Urothelium cell line (cell line): ENCODE measurements at regions not wholly inside any gene's neighbourhood (a gene's known extent, or its start where the extent isn't known, plus 50 kb on each side); places are given as distances from the start of the nearest gene placed in this dataset.
"Not testable (repeated sequence)": the region's sequence is repeated elsewhere in the genome, so short reads cannot be mapped to it uniquely, and the experiment has no call there.

Source experiments
- DNase-seq: peaks from one replicate; pipeline ENCODE4 v3.0.0; 2011; ENCODE audit warnings: low spot score, mixed read lengths
- FAIRE-seq: peaks from 2 replicates; lab custom pipeline; 2011; peaks lifted over from hg19 to GRCh38; lab: Jason Lieb, UNC

DNA sequence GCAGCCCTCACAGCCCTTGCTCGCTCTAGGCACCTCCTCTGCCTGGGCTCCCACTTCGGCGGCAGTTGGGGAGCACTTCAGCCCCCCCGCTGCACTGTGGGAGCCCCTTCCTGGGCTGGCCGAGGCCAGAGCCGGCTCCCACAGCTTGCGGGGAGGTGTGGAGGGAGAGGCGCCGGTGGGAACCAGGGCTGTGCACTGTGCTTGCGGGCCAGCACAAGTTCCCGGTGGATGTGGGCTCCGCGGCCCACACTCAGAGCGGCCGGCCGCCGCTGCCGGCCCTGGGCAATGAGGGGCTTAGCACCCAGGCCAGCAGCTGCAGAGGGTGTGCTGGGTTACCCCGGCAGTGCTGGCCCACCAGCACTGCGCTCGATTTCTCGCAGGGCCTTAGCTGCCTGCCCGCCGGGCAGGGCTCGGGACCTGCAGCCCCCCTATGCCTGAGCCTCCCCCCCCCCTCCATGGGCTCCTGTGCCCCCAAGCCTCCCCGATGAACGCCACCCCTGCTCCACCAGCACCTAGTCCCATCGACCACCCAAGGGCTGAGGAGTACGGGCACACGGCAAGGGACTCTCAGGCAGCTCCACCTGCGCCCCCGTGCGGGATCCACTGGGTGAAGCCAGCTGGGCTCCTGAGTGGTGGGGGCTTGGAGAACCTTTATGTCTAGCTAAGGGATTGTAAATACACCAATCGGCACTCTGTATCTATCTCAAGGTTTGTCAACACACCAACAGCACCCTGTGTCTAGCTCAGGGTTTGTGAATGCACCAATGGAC is 224.8 kb downstream of the ZNF608 start:
- FAIRE-seq (no peak), DNase-seq (no peak)

DNA sequence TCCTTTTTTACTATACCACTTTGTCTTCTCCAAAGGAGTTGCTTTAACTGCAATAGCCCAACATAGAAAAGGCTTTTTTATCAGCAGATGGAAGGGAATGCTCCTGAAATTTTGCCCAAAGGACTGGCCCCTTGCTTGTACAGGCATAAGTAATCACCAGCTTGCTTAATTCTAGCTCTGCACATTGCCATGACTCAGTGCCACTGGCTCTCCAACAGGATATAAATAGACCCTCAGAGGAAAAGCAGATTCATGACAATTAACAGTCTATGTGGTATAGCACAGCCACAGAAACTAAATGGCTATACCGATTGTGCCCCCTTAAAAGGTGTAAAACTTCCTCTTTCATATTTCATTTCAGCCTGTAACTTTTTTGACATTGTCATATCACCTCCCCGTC is 227.0 kb downstream of the ZNF608 start:
- no peak for DNase-seq
- no peak for FAIRE-seq

DNA sequence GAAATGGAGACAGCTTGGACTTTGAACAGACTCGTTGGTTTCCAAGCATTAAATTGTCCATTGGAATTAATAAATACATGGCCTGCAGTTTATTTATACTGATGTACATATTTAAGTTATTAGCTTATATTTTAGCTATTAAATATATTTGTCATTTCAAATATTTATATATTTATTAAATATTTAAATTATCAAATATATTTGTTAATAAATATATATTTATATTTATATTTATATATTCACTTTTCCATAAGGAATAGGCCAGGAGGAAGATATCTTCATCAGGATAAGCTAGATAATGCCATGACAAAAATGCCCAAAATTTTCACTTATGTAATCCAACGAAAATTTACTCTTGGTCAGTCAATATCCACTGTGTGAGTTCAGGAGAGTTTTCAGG is 229.9 kb downstream of the ZNF608 start:
- FAIRE-seq (no peak), DNase-seq (no peak)

DNA sequence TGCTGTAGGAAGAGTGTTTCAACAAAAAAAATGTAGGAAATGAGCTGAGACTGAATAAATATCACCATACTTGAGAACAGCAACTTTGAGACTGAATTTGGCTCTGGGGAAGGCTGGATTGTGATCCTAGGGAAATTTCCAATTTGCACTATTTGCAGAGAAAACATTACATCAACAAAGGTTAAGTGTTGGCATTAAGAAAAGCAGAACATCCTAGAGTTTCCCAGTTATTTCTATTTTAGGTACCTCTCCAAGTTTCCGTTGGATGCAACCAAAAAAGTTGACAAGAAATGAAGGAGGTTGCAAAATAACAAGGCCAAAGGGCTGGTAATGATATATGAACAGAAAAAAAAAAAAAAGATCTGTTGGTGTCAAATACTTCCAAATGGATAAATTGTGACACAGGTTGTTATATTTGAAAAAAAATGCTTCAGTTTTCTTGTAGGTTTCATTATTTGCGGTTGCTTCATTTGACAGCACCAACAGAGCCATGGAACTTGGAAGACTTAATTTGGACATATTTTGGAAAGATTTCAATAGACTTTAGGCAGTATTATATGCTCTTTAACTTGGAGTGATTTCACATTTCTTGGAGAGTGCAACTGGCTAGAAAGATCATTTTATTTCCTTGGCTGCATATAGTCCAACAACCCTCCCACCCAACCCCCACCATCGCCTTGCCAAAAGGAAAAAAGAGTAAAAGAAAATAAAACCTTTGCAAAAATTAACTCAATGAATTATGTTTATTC is 230.8 kb downstream of the ZNF608 start:
- DNase-seq, result no peak
- no peak for FAIRE-seq

DNA sequence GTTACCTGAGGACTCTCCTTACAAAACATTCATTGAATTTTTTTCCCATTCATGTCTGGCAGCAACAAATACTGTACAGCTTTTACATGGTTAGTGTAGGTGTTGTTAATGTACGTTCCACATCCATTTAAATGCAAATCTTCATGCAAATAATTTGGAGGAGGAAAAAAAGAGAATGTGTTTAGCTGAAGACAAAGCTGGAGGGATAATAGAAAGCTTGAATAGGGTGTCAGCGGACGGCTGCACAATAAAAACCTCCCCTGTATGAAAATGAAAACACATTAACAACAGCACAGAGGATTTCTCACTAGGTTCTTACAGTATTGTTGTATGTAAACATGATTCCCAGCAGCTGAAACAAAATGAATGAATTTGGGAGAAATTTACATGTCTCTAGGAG is 231.5 kb downstream of the ZNF608 start:
- FAIRE-seq, result no peak
- DNase-seq, result no peak

DNA sequence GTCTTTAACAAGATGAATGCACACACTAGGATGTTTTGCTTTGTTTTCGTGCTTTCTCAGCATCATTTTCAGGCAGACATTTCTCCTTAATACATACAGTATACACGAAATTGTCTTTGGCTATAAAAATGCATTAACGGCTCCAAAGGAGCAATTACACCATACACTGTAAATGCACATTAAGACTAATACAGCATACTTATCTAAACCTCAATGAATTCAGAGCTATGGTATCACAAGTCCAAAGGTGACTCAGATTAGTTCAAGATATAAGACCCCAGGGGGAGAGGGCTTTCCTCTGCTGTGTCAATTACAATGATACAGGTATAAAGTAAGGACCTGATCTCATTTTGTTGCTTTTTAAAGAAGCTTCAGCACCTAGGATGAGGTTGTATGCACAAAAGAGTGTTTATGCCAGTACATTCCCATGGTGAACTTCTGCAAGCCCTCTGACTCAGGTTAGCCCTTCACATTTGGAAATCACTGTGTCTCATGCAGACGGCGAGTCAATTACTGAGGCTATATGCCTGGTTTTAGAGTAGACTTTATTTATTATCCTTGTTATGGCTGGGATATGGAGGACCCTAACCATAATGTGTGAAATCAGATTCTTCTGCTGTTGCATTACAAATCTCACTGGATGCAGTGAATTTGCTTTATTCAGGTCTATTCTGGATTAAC is 233.3 kb downstream of the ZNF608 start:
- DNase-seq, result no peak
- FAIRE-seq, result no peak

DNA sequence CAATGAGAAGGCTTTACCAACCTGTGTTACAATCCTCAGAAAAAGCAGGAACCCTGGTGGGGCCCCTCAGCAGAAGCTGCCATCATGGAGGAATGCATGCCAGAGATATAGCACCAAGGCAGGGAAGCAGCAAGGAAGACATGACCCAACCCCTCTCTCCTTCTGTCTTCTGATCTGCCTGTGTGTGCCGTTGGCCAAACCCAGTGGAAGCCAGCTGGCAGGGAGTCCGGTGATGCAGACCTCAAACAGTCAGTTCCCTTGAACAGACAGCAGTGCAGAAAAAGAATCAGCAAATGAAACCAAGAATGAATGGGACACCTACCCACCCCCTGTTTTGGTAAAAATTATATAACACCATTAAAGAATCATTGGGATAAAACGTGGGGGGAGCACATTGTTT is 234.2 kb downstream of the ZNF608 start:
- DNase-seq (no peak), FAIRE-seq (no peak)

DNA sequence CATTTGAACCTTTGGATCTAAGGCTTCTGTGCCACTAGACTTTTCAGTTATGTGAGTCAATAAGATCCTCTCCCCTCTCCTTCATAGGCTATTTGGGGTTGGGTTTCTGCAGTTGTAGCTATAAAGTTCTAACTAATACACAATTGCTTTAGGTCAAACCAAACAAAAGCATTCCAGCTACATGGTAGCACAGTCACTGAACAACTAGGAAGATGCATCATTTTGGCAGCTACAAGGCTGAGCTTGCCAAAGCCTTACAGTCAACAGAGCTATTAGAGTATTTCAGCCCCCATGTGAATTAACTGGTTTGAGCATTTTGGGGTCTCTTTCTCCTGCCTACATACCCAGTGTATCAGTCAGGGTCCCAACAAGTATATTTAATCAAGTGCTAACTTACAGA is 234.6 kb downstream of the ZNF608 start:
- FAIRE-seq (no peak), DNase-seq (no peak)

DNA sequence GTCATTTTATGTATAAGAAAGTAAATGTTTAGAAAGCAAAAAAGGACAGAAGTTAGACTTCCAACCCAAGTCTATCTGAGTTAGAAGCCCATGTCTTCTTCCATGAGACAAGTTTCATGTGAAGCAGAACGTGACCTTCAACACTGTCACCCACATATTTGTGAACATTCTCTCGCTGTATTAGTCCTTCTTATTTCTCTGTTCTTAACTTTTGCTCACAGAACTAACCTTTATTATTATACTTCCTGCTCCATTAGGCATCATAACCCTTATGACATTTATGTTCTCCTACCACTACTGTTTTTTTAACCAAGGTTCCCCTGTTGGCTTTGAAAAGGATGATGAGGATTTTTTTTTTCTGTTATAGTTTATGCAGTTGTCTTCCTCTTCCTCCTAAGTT is 238.8 kb downstream of the ZNF608 start:
- FAIRE-seq, result no peak
- no peak for DNase-seq

DNA sequence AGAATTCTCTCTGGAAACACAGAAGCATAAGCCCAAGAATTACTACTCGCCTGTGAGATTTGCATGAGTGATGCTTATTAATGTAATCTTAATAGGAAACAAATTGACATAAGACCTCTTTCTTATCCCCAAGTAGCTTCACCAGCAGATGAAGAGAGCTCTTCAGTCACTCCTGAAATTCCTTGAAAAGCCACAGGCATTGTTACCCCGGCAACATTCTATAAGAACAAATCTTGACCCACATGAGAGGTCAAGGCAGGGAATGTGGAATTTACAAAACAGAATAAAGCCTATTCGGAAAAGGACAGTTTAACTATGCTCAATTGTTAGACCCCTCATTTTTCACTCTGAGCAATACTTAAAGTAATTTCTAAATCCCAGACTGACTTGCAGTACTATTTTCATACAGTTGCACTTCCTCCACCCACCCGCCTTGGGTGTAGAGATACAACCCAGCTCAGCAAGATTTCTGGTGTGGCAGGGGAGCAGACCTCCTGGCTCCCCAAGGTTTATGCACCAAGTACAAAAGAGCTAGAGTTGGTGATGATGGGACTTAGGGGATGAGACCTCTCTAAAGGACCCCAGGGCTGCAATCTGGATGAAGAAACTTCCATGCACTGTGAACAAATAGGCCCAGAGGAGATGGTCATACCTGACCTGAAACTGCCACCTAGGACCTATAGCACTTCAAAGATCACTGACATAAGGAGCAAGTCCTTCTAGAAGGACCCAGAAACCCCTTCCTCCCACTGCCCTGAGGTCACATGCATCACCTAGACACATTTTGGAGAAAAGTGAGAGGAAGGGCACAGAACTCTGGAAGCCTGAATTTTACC is 242.1 kb downstream of the ZNF608 start:
- no peak for FAIRE-seq
- DNase-seq, result peak; percentile 12

DNA sequence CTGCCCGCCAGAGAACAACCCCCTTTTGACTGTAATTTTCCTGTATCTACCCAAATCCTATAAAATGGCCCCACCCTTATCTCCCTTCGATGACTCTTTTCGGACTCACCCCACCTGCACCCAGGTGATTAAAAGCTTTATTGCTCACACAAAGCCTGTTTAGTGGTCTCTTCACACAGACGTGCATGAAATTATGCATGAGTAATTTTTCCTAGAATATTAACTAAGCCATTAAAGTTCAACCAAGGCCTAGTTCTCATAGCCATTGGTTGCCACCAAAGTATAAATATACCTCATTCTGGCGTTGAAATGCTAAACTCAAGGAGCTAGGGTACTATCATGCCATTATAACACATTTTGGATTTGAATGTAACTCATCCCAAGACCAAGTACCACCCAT is 243.9 kb downstream of the ZNF608 start:
- no peak for FAIRE-seq

DNA sequence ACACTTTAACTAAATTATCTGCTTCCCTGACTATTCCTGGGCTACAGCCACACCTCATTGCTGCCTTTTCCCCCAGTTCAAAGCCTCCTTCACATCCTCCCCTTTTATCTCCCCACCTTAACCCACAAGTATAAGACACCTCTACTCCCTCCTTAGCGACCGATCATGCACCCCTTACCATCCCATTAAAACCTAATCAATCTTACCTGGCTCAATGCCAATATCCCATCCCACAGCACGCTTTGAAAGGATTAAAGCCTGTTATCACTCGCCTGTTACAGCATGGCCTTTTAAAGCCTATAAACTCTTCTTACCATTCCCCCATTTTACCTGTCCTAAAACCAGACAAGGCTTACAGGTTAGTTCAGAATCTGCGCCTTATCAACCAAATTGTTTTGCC is 246.6 kb downstream of the ZNF608 start:
- DNase-seq, FAIRE-seq: not testable (repeated sequence)

More for the DNA sequence above, 243.9 kb downstream of the ZNF608 start:
- DNase-seq, result no peak

DNA sequence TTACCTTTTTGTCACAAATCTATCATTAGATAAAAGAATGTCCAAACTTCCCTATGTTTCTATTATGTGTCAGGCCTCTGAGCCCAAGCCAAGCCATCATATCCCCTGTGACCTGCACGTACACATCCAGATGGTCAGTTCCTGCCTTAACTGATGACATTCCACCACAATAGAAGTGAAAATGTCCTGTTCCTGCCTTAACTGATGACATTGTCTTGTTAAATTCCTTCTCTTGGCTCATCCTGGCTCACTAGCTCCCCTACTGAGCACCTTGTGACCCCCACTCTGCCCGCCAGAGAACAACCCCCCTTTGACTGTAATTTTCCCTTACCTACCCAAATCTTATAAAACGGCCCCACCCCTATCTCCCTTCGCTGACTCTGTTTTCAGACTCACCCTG is 249.5 kb downstream of the ZNF608 start:
- FAIRE-seq, DNase-seq: not testable (repeated sequence)

DNA sequence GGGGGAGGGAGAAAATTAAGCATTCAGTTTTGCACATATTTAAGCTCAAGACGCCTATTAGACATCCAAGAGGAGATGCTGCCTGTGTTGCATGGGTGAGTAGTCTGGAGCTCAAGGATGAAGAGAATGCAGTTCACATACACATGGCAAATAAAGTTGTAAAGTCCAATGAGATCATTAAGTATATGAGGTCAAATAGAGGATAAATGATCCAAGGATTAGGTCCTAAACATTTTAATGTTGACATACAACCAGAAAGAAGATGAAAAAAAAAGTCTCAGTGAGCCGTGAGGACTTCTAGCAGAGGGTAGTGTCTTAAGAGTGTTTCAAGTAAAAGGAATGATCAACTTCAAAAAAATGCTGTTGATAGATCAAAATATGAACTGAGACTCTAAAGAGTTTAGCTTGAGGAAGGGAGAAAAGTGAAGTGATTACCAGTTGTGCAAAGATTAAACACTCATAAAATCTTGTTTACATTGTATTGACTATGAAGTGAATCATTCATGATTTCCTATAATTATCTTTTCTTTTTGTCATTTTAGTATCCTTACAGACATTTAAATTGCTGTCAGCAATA is 251.8 kb downstream of the ZNF608 start:
- DNase-seq, result no peak
- FAIRE-seq, result no peak

DNA sequence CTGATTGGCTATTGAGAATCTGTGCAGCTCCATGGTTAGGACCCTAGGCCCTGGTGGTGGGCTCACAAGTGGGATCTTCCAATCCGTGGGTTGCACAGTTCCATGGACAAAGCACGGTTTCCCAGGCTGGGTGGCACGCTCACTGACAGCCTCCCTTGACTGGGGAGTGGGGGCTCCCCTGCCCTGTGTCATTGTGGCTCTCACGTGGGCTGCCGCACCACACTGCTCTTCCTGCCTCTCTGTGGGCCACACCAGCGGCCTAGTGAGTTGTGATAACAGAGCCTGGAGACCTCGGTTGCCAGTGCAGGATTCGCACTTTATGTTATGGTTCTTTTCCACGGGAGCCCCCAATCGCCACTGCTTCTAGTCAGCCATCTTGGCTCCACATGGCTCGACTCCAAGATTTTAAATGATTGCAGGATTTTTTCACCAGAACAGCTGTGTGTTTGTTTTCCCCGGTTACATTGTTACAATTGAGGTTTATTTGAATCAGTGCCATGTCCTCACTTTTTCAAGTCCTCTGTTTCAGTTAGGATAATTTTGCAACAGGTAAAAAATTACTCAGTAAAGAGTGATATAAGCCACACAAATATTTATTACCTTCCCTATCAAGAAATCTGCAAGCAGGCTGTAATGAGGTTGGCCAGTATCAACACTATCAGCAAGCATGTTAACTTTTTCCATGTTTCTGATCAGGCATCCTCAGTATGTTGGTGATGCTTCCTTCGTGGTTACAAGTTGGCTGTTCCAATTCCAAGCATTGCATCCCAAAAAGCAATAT is 253.8 kb downstream of the ZNF608 start:
- FAIRE-seq, result no peak

DNA sequence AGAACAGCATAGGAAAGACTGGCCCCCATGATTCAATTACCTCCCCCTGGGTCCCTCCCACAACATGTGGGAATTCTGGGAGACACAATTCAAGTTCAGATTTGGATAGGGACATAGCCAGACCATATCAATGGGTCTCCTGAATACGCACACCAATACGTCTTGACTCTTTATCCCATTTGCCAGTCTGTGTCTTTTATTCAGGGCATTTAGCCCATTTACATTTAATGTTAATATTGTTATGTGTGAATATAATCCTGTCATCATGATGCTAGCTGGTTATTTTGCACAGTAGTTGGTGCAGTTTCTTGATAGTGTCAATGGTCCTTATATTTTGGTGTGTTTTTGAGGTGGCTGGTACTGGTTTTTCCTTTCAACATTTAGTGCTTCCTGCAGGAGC is 256.1 kb downstream of the ZNF608 start:
- not testable (repeated sequence) for FAIRE-seq, DNase-seq

More for the DNA sequence above, 253.8 kb downstream of the ZNF608 start:
- DNase-seq, result no peak

DNA sequence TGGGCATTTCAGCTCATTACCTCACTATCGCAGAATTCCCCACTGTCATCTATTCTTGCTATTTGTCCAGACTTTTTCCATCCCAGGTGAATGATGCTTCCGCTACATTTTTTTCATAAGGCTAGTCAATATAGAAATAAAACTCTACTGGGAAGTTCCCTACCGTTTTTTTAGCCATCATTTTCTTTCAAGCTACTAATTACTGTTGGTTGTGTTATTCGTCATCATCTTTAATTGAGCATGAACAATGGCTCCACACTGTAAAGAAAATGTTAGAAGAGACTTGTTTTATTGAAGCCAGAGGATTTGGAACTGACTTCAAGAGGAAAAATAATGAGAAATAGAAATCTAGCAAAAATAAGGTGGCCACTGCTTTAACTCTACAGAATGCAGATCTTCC is 265.0 kb downstream of the ZNF608 start:
- FAIRE-seq (no peak), DNase-seq (no peak)

DNA sequence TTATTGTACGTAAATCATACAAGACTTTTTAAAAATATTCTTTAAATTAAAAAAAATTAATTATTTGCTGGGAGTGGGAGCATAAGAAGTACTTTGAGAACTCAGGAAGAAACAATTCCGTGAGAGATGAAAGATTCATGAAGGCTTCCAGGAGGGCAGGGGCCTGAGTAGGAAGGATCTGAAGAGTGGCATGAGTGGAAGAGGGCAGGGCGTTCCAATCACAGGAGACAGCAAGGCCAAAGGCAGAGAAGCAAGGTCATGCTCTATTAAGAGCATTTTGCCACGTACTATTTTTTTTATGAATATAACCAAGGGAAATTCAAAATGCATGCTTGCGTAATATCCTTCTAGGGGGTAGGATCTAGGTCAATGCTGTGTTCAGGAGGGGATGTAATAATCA is 265.5 kb downstream of the ZNF608 start:
- no peak for FAIRE-seq
- DNase-seq, result no peak

DNA sequence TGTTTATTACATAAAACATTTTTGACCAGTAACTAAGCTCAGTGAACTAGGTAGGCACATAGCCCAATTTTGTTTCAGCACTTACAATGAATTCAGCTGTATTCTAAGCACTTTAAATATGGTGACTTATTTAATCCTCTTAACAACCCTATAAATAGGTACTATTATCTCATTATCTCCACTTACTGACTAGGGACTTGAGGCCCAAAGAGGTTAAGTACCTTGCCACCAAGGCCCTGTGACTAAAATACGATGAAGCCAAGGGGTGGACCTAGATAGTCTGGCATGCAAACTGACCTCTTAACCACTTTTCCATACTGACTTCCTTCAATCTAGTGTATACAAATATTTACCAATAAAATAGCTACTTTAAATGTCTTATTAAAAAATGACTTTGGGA is 266.4 kb downstream of the ZNF608 start:
- FAIRE-seq (no peak), DNase-seq (no peak)

DNA sequence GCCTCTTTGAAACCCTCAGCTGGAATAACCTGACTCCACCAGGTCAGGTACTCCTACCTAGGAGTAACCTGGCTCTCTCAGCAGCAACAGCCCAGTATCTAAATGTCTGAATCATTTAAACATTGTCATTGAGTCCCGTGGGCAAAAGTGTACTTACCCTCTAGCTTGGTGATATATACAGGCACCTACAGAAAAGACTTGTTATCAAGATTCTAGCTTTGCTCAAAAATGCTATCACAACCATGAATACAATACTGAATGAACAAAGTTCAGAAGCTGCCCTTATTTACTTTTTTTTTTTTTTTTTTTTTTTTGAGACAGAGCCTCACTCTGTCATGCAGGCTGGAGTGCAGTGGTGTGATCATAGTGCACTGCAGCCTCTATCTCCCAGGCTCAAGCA is 268.2 kb downstream of the ZNF608 start:
- DNase-seq (no peak), FAIRE-seq (no peak)
